PC-9 (cell line): ENCODE measurements at regions not wholly inside any gene's neighbourhood (a gene's known extent, or its start where the extent isn't known, plus 50 kb on each side); places are given as distances from the start of the nearest gene placed in this dataset.

Experiments used
- EZH2 ChIP-seq: fragments of 200-600 bp; sonication (generic); IDR thresholded peaks from 2 replicates; pipeline ENCODE4 v1.8.0; 2017; ENCODE audit warnings: antibody characterized with exemption, low read depth
- TF ChIP-seq, protein P1 (sequence below): fragments of 200-600 bp; sonication (generic); conservative IDR thresholded peaks from 2 replicates; pipeline ENCODE4 v1.6.1; 2017; ENCODE audit warnings: mixed run types, antibody characterized with exemption, mild to moderate bottlenecking, moderate library complexity

DNA sequence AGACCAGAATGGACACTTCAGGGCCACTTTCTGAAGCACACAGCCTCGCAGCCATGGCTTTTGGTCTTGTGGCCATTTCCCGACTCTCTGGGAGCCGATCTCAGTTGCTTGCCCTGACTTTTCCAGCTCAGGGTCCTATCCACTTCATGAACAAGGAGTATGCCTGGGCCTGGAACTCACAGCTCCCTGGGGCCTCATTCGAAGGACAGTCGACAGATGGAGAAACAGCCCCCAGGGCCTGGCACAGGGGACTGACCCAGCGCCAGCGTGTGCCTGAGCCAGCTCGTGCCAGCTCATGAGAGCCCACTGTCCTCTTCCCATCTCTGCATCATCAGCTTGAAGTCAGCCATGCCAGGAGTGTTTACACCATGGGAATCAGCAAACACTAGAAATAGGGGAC is 134.6 kb upstream of the GPC1 start:
- TF ChIP-seq, protein P1, sequence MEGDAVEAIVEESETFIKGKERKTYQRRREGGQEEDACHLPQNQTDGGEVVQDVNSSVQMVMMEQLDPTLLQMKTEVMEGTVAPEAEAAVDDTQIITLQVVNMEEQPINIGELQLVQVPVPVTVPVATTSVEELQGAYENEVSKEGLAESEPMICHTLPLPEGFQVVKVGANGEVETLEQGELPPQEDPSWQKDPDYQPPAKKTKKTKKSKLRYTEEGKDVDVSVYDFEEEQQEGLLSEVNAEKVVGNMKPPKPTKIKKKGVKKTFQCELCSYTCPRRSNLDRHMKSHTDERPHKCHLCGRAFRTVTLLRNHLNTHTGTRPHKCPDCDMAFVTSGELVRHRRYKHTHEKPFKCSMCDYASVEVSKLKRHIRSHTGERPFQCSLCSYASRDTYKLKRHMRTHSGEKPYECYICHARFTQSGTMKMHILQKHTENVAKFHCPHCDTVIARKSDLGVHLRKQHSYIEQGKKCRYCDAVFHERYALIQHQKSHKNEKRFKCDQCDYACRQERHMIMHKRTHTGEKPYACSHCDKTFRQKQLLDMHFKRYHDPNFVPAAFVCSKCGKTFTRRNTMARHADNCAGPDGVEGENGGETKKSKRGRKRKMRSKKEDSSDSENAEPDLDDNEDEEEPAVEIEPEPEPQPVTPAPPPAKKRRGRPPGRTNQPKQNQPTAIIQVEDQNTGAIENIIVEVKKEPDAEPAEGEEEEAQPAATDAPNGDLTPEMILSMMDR: no peak
- TF ChIP-seq EZH2: no peak
